ENCODE measurements at regions not wholly inside any gene's neighbourhood (a gene's known extent, or its start where the extent isn't known, plus 50 kb on each side); places are given as distances from the start of the nearest gene placed in this dataset.

- TF ChIP-seq CTCF (IDR thresholded peaks at IDR 0.05) (no peak), POLR2A (IDR thresholded peaks at IDR 0.05) (no peak)
These were observed 139.4 kb downstream of the MRPL39 start for GRCh38 chr21:25467896-25468295.
